ENCODE measurements at regions not wholly inside any gene's neighbourhood (a gene's known extent, or its start where the extent isn't known, plus 50 kb on each side); places are given as distances from the start of the nearest gene placed in this dataset.

- no peak overlapping the region for H3K27ac ChIP-seq (ENCODE audit: low read depth, low read length)
- TF ChIP-seq CTCF (IDR thresholded peaks at IDR 0.05; ENCODE audit: low read depth, low read length, poor library complexity, severe bottlenecking) (no peak), EZH2phosphoT487 (IDR thresholded peaks at IDR 0.05; ENCODE audit: borderline replicate concordance, low read length) (no peak; the same call in 1 of the 2 replicates)
- no peaks in the 10 kb centered on the region for H3K9me3 ChIP-seq (ENCODE audit: control insufficient read depth, insufficient read depth, low read length)
- peaks cover 64% of the 10 kb centered on the region for H3K27me3 ChIP-seq (ENCODE audit: control insufficient read depth, low read length)
- no peaks in the 10 kb centered on the region for H3F3A ChIP-seq (ENCODE audit: control insufficient read depth, insufficient read depth)
- H3K36me3 ChIP-seq (ENCODE audit: control insufficient read depth, low read length): no peaks in the 10 kb centered on the region
- no peaks in the 10 kb centered on the region for H3K9me2 ChIP-seq (replicated peaks; ENCODE audit: control insufficient read depth, low read length)
- H3K4me2 ChIP-seq (ENCODE audit: low read length): no peak overlapping the region
- H3K4me1 ChIP-seq (ENCODE audit: control insufficient read depth, low read length): peaks cover 8% of the 10 kb centered on the region; the same call in 1 of the 2 replicates
- H3K79me2 ChIP-seq (ENCODE audit: control insufficient read depth, low read length): no peaks in the 10 kb centered on the region
- no peak overlapping the region for H3K4me3 ChIP-seq (ENCODE audit: low read length)
- H4K20me1 ChIP-seq (ENCODE audit: control insufficient read depth, insufficient read depth, low read depth, low read length): peaks cover 5% of the 10 kb centered on the region; the same call in 1 of the 2 replicates
These were observed 78.3 kb upstream of the POLG start for GRCh38 chr15:89412905-89413411.

GRCh38 chr15:89410039-89410435, 75.4 kb upstream of the POLG start:
- peaks cover 63% of the 10 kb centered on the region for H3K27me3 ChIP-seq (ENCODE audit: control insufficient read depth, low read length)

DNA sequence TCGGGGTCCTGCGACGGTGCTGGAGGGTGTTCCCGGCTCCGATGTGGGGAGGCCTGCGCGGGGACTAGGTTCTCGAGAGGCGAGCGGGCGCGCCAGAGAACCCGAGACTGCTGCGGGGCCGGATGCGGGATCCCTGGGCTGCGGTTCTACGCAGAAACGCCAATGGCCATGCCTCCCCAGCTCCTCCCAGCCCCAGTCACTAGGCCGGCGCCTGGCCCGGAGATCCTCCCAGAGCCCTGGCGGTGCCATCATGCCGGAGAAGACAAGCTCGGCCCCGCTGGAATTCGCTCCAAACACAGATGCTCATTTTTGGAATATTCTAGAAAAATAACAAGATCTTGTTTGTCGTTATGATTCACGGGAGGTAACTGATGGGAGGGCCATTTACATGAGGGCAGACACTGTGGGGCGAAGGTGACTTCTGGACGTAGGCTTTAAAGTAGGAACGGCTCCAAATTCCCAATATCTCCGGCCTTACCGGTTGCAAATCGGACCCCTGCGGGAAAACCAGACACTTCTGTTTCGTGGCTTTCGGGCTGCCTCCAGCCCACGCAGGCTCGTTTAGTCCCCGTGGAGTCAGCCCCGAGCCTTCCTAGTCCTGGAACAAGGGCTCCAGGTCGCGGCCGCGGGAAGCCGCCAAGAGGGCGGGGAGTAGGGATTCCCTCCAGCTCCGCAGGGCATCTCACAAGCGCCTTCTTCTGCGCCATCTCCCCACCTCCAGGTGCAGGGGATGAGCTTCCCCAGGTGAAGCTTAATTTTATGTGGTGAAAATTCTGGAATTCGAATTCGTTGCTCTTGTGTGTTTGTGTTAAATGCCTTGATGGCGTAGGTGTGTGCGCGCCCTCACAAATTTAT, 74.8 kb upstream of the POLG start:
- H3F3A ChIP-seq (ENCODE audit: control insufficient read depth, insufficient read depth): no peaks in the 10 kb centered on the region
- H3K4me1 ChIP-seq (ENCODE audit: control insufficient read depth, low read length): peaks cover 8% of the 10 kb centered on the region; the same call in 1 of the 2 replicates
- no peaks in the 10 kb centered on the region for H3K36me3 ChIP-seq (ENCODE audit: control insufficient read depth, low read length)
- H3K9me3 ChIP-seq (ENCODE audit: control insufficient read depth, insufficient read depth, low read length): no peaks in the 10 kb centered on the region
- no peaks in the 10 kb centered on the region for H3K9me2 ChIP-seq (replicated peaks; ENCODE audit: control insufficient read depth, low read length)
- 0 out of 2 replicates have a peak, but pooled peaks cover 5% of the 10 kb centered on the region for H4K20me1 ChIP-seq (ENCODE audit: control insufficient read depth, insufficient read depth, low read depth, low read length)
- H3K27ac ChIP-seq (ENCODE audit: low read depth, low read length): no peak overlapping the region
- no peak for TF ChIP-seq EZH2phosphoT487 (IDR thresholded peaks at IDR 0.05; ENCODE audit: borderline replicate concordance, low read length)
- no peak for TF ChIP-seq CTCF (IDR thresholded peaks at IDR 0.05; ENCODE audit: low read depth, low read length, poor library complexity, severe bottlenecking)
- peaks cover 65% of the 10 kb centered on the region for H3K27me3 ChIP-seq (ENCODE audit: control insufficient read depth, low read length)
- no peaks in the 10 kb centered on the region for H3K79me2 ChIP-seq (ENCODE audit: control insufficient read depth, low read length)
- H3K4me2 ChIP-seq (ENCODE audit: low read length): no peak overlapping the region
- H3K4me3 ChIP-seq (ENCODE audit: low read length): no peak overlapping the region

More at GRCh38 chr15:89410039-89410435, 75.4 kb upstream of the POLG start:
- H3K4me2 ChIP-seq (ENCODE audit: low read length): no peak overlapping the region
- no peaks in the 10 kb centered on the region for H3K36me3 ChIP-seq (ENCODE audit: control insufficient read depth, low read length)
- no peak for TF ChIP-seq EZH2phosphoT487 (IDR thresholded peaks at IDR 0.05; ENCODE audit: borderline replicate concordance, low read length)
- TF ChIP-seq CTCF (IDR thresholded peaks at IDR 0.05; ENCODE audit: low read depth, low read length, poor library complexity, severe bottlenecking): no peak
- no peaks in the 10 kb centered on the region for H3F3A ChIP-seq (ENCODE audit: control insufficient read depth, insufficient read depth)
- 0 out of 2 replicates have a peak, but pooled peaks cover 5% of the 10 kb centered on the region for H4K20me1 ChIP-seq (ENCODE audit: control insufficient read depth, insufficient read depth, low read depth, low read length)
- no peaks in the 10 kb centered on the region for H3K9me3 ChIP-seq (ENCODE audit: control insufficient read depth, insufficient read depth, low read length)
- H3K4me1 ChIP-seq (ENCODE audit: control insufficient read depth, low read length): peaks cover 8% of the 10 kb centered on the region; the same call in 1 of the 2 replicates
- no peak overlapping the region for H3K4me3 ChIP-seq (ENCODE audit: low read length)
- H3K27ac ChIP-seq (ENCODE audit: low read depth, low read length): no peak overlapping the region
- H3K9me2 ChIP-seq (replicated peaks; ENCODE audit: control insufficient read depth, low read length): no peaks in the 10 kb centered on the region
- no peaks in the 10 kb centered on the region for H3K79me2 ChIP-seq (ENCODE audit: control insufficient read depth, low read length)
